Activated B cell treated with CpG ODN at 0.5 μM for 24 hours (primary cell): ENCODE measurements at regions not wholly inside any gene's neighbourhood (a gene's known extent, or its start where the extent isn't known, plus 50 kb on each side); places are given as distances from the start of the nearest gene placed in this dataset.

Experiments used
- ATAC-seq: fragments of 200-7000 bp; cut with Tn5 transposase; one replicate; pipeline ENCODE4 v1.10.0; 2021; ENCODE audit warnings: low read depth, mild to moderate bottlenecking, moderate library complexity
- CTCF ChIA-PET: fragments of 350-600 bp; sonication (Branson Sonifier 250); formaldehyde crosslinking; loops from one replicate; lab custom pipeline; 2021; ENCODE audit warnings: antibody characterized with exemption; lab: Charles Lee
- POLR2A ChIA-PET: fragments of 350-600 bp; sonication (Branson Sonifier 250); formaldehyde crosslinking; loops from one replicate; lab custom pipeline; 2021; ENCODE audit warnings: antibody characterized with exemption; lab: Charles Lee
- DNase-seq: peaks from one replicate; pipeline ENCODE4 v3.0.0; 2022
- H3K27ac Mint-ChIP-seq: one replicate; pipeline ENCODE4 v1.8.0; 2020; ENCODE audit warnings: mixed read lengths
- H3K27me3 Mint-ChIP-seq: one replicate; pipeline ENCODE4 v1.8.0; 2021; ENCODE audit warnings: mixed read lengths
- H3K36me3 Mint-ChIP-seq: one replicate; pipeline ENCODE4 v1.8.0; 2021; ENCODE audit warnings: low read depth, mixed read lengths
- H3K4me1 Mint-ChIP-seq: one replicate; pipeline ENCODE4 v1.8.0; 2021; ENCODE audit warnings: mixed read lengths
- H3K4me3 Mint-ChIP-seq: one replicate; pipeline ENCODE4 v1.8.0; 2020; ENCODE audit warnings: mild to moderate bottlenecking, mixed read lengths
- H3K9me3 Mint-ChIP-seq: one replicate; pipeline ENCODE4 v1.8.0; 2020; ENCODE audit warnings: mixed read lengths
- intact Hi-C: fragments of 100-400 bp; cut with micrococcal nuclease; formaldehyde crosslinking; loops from one replicate; pipeline ENCODE4 v1.15.1; 2024
- TF ChIP-seq, protein P1 (sequence below): fragments of 200-600 bp; IDR thresholded peaks from one replicate; pipeline ENCODE4 v1.8.0; 2022; ENCODE audit warnings: antibody characterized with exemption, mild to moderate bottlenecking

DNA sequence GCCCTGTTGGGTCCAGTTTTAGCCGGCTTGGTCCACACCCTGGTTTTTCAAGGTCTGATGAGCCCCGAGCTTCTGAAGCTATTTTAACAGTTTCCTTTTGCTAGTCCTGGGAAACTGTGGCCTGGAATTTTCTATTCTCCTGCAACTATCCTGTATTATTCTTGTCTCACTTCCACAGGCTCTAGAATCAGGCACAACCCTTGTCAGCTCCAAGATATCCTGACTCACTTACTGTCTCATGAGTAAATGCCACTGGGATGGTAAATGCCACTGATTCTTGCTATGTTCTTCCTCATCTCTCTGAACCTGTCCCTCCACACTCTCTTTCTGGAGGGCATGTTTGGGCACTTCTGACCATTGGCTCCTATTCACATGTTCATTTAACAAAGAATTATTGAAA, 611.5 kb upstream of the IGFBP3 start:
- ChIA-PET POLR2A (no interaction called here), CTCF (no interaction called here)
- ATAC-seq: no peak
- Mint-ChIP-seq H3K4me3 (no peak overlapping the region), H3K4me1 (no peaks in the 10 kb centered on the region), H3K27me3 (no peaks in the 10 kb centered on the region), H3K36me3 (no peaks in the 10 kb centered on the region), H3K9me3 (peaks cover 8% of the 10 kb centered on the region), H3K27ac (no peak overlapping the region)
- TF ChIP-seq, protein P1, sequence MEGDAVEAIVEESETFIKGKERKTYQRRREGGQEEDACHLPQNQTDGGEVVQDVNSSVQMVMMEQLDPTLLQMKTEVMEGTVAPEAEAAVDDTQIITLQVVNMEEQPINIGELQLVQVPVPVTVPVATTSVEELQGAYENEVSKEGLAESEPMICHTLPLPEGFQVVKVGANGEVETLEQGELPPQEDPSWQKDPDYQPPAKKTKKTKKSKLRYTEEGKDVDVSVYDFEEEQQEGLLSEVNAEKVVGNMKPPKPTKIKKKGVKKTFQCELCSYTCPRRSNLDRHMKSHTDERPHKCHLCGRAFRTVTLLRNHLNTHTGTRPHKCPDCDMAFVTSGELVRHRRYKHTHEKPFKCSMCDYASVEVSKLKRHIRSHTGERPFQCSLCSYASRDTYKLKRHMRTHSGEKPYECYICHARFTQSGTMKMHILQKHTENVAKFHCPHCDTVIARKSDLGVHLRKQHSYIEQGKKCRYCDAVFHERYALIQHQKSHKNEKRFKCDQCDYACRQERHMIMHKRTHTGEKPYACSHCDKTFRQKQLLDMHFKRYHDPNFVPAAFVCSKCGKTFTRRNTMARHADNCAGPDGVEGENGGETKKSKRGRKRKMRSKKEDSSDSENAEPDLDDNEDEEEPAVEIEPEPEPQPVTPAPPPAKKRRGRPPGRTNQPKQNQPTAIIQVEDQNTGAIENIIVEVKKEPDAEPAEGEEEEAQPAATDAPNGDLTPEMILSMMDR: no peak
- intact Hi-C loops: no loop called here
- no peak for DNase-seq

DNA sequence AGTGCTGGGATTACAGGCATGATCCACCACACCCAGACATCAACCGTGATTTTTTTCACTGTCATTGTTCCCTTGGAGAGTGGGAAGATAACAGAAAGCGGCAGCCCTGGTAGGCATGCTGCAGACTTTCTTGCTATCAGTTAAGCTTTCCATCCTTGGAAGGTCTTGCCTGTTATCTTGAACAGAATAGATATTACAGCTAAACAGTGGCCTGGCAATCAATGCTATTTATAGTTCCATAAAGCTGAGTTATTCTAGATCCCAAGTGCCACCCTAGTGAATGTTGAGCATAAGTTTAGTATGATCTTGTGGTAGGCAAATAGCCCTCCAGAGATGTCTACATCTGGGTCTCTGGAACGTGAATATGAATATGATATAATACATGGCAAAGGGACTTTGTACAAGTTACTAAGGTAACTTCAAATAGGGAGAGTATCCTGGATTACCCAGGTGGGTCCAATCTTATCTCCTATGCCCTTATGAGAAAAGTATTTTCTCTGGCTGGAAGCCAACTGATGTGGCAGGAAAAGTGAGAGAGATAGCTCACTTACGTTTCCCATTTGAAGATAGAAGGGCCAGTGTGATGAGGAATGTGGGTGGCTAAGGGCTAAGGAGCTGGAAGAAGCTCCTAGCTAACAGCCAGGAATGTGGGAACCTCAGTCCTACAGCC, 609.1 kb upstream of the IGFBP3 start:
- no peaks in the 10 kb centered on the region for H3K4me1 Mint-ChIP-seq
- TF ChIP-seq, protein P1: no peak
- CTCF ChIA-PET: no interaction called here
- H3K4me3 Mint-ChIP-seq: no peak overlapping the region
- DNase-seq (no peak), ATAC-seq (no peak)
- no peaks in the 10 kb centered on the region for H3K27me3 Mint-ChIP-seq
- no peak overlapping the region for H3K27ac Mint-ChIP-seq
- no peaks in the 10 kb centered on the region for H3K36me3 Mint-ChIP-seq
- POLR2A ChIA-PET: no interaction called here
- intact Hi-C loops: no loop called here
- H3K9me3 Mint-ChIP-seq: peaks cover 8% of the 10 kb centered on the region

DNA sequence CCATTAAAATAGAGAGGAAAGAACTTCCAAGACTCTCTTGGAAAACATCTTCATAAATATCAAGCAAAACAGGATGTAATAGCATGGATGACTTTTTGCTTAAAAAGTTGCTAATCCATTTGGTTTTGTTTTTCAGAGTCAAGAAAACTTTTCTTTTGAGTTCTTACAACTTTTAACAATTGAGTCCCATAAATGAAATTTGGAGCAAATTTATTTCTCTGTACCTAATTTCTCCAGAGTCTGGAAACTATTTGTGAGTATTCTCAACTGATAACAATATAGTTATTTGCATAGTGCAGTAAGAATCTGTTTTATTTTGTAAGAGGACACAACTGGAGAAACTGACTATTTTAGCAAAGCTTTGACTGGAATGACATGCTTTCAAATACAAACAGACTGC, 606.3 kb upstream of the IGFBP3 start:
- TF ChIP-seq, protein P1: no peak
- Mint-ChIP-seq H3K9me3 (peaks cover 8% of the 10 kb centered on the region), H3K4me1 (no peaks in the 10 kb centered on the region), H3K36me3 (no peaks in the 10 kb centered on the region), H3K27me3 (no peaks in the 10 kb centered on the region), H3K4me3 (no peak overlapping the region), H3K27ac (no peak overlapping the region)
- DNase-seq (no peak), ATAC-seq (no peak)
- POLR2A ChIA-PET: no interaction called here
- intact Hi-C loops: no loop called here
- CTCF ChIA-PET: no interaction called here

DNA sequence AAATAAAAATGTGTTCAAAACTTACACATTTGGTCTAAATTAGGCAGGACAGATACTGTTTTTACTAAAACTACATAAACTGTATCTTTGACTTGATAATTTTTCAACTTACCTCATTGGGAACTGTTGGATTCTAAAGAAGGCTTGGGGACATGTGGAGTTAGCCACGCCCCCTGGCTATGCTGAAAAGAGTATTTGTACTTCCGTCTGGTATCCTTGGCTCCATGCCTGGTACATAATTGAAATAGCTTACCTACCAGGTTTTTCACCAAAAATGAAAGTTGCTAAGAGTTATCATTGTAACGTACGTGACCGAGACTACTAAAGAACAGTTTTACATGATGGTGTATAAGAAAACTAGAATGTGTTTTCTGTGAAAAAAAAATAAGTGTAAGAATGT, 604.8 kb upstream of the IGFBP3 start:
- no peaks in the 10 kb centered on the region for H3K27me3 Mint-ChIP-seq
- H3K4me3 Mint-ChIP-seq: no peak overlapping the region
- intact Hi-C loops: no loop called here
- TF ChIP-seq, protein P1: no peak
- no peak for ATAC-seq
- H3K4me1 Mint-ChIP-seq: no peaks in the 10 kb centered on the region
- no peak overlapping the region for H3K27ac Mint-ChIP-seq
- peaks cover 8% of the 10 kb centered on the region for H3K9me3 Mint-ChIP-seq
- no peak for DNase-seq
- ChIA-PET CTCF (no interaction called here), POLR2A (no interaction called here)
- no peaks in the 10 kb centered on the region for H3K36me3 Mint-ChIP-seq

DNA sequence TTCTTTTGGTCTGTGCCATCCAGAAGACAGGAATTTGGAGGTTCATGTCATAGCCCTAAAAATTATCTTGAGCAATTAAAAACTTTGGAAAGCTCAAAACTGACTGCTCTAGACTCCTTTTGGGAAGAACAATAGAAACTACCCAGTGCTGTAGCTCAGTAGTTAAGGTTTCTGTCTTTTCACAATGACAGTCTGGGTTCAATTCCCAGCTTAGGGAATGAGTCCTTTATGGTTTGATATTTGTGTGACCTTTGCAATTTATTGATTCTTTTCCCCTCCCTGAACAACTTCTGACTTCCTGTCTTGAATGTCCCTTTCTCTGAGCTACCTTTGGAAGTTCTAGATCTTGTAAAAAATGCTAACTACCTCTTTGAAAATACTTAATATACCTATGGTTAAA, 603.3 kb upstream of the IGFBP3 start:
- no peak overlapping the region for H3K27ac Mint-ChIP-seq
- DNase-seq (no peak), ATAC-seq (no peak)
- ChIA-PET CTCF (no interaction called here), POLR2A (no interaction called here)
- H3K4me3 Mint-ChIP-seq: no peak overlapping the region
- peaks cover 8% of the 10 kb centered on the region for H3K9me3 Mint-ChIP-seq
- H3K27me3 Mint-ChIP-seq: no peaks in the 10 kb centered on the region
- no peaks in the 10 kb centered on the region for H3K4me1 Mint-ChIP-seq
- no peaks in the 10 kb centered on the region for H3K36me3 Mint-ChIP-seq
- intact Hi-C loops: no loop called here
- TF ChIP-seq, protein P1: no peak
